Testis (tissue), 2 donors: ENCODE measurements at regions not wholly inside any gene's neighbourhood (a gene's known extent, or its start where the extent isn't known, plus 50 kb on each side); places are given as distances from the start of the nearest gene placed in this dataset.

Experiments
- DNase-seq: peaks from one replicate; pipeline ENCODE4 v3.0.0-alpha.2; 2019
- H3K27ac ChIP-seq, 2 donors: fragments of 200-600 bp; sonication (generic); one replicate each; pipeline ENCODE4 v1.5.1; 2019
- H3K27me3 ChIP-seq: fragments of 200-600 bp; sonication (generic); one replicate; pipeline ENCODE4 v1.5.1; 2019
- H3K36me3 ChIP-seq: fragments of 200-600 bp; sonication (generic); one replicate; pipeline ENCODE4 v1.5.1; 2017; ENCODE audit warnings: low read depth; ENCODE audit errors: missing control alignments
- H3K4me1 ChIP-seq: fragments of 200-600 bp; sonication (generic); one replicate; pipeline ENCODE4 v1.5.1; 2019
- H3K4me3 ChIP-seq, 2 donors: fragments of 200-600 bp; sonication (generic); one replicate each; pipeline ENCODE4 v1.5.1; 2017 to 2019
- H3K9me3 ChIP-seq: fragments of 200-600 bp; sonication (generic); one replicate; pipeline ENCODE4 v1.5.1; 2017
- CTCF ChIP-seq, 3 experiments: fragments of 450-650 bp in 2 of 3; fragments of 200-600 bp in 1 of 3; sonication (generic) in 1 of 3; IDR thresholded peaks; one replicate each; pipeline ENCODE4 v1.5.1; 2016 to 2019; ENCODE audit warnings: antibody characterized with exemption in 3 of 3, mild to moderate bottlenecking in 2 of 3, moderate library complexity in 1 of 3
- POLR2A ChIP-seq: fragments of 450-650 bp; IDR thresholded peaks from one replicate; pipeline ENCODE4 v1.6.1; 2017; ENCODE audit warnings: antibody characterized with exemption, mild to moderate bottlenecking, moderate library complexity
- WGBS, 2 donors: methylation state at CpG; one replicate each; pipeline ENCODE4 v1.1.5; 2018; 5-methylcytosine and 5-hydroxymethylcytosine counted together
- intact Hi-C: fragments of 100-400 bp; cut with DNase I; formaldehyde crosslinking; loops from one replicate; pipeline ENCODE4 v1.15.1; 2023; ENCODE audit warnings: low total_unique reads

GRCh38 chr10:90175161-90175681 is 473.8 kb downstream of the KIF20B start:
- no peak for TF ChIP-seq POLR2A
- no peak for TF ChIP-seq CTCF (IDR thresholded peaks at IDR 0.05)
- Histone ChIP-seq H3K36me3 (no peaks in the 10 kb centered on the region), H3K9me3 (no peaks in the 10 kb centered on the region), H3K27me3 (no peaks in the 10 kb centered on the region), H3K27ac (no peak overlapping the region), H3K4me1 (no peaks in the 10 kb centered on the region), H3K4me3 (no peak overlapping the region)
- no peak for DNase-seq
- intact Hi-C loops: no loop called here
- 72 to 75% methylated on average over 7 of the region's 7 CpGs for WGBS, 2 donors

- no peak overlapping the region for H3K4me3 ChIP-seq
- no peaks in the 10 kb centered on the region for H3K27me3 ChIP-seq
- no peak for DNase-seq
- 73 to 75% methylated on average over 5 of the region's 5 CpGs for WGBS, 2 donors
- H3K27ac ChIP-seq: no peak overlapping the region
- H3K9me3 ChIP-seq: no peaks in the 10 kb centered on the region
- TF ChIP-seq POLR2A: no peak
- intact Hi-C loops: no loop called here
- no peaks in the 10 kb centered on the region for H3K36me3 ChIP-seq
- H3K4me1 ChIP-seq: no peaks in the 10 kb centered on the region
Observed at GRCh38 chr10:90179696-90180407, 478.5 kb downstream of the KIF20B start.

GRCh38 chr10:90180886-90181691 is 479.7 kb downstream of the KIF20B start:
- H3K9me3 ChIP-seq: no peaks in the 10 kb centered on the region
- no peak overlapping the region for H3K4me3 ChIP-seq
- H3K27ac ChIP-seq: no peak overlapping the region
- 80 to 85% methylated on average over 7 of the region's 7 CpGs for WGBS, 2 donors
- H3K36me3 ChIP-seq: no peaks in the 10 kb centered on the region
- no peak for TF ChIP-seq POLR2A
- TF ChIP-seq CTCF (IDR thresholded peaks at IDR 0.05): no peak
- H3K27me3 ChIP-seq: no peaks in the 10 kb centered on the region
- DNase-seq: no peak
- no peaks in the 10 kb centered on the region for H3K4me1 ChIP-seq
- intact Hi-C loops: no loop called here

GRCh38 chr10:90192825-90193224 is 491.4 kb downstream of the KIF20B start:
- 50 to 62% methylated on average over 1 of the region's 1 CpG for WGBS, 2 donors
- no peak for DNase-seq
- no peak overlapping the region for H3K27ac ChIP-seq
- TF ChIP-seq POLR2A: no peak
- TF ChIP-seq CTCF (IDR thresholded peaks at IDR 0.05): no peak
- H3K4me1 ChIP-seq: no peaks in the 10 kb centered on the region
- H3K9me3 ChIP-seq: no peaks in the 10 kb centered on the region
- intact Hi-C loops: no loop called here
- H3K27me3 ChIP-seq: no peaks in the 10 kb centered on the region
- H3K36me3 ChIP-seq: no peaks in the 10 kb centered on the region
- H3K4me3 ChIP-seq: no peak overlapping the region

GRCh38 chr10:90193240-90193985 is 492.0 kb downstream of the KIF20B start:
- H3K27me3 ChIP-seq: no peaks in the 10 kb centered on the region
- intact Hi-C loops: no loop called here
- H3K4me3 ChIP-seq: no peak overlapping the region
- H3K27ac ChIP-seq: no peak overlapping the region
- no peaks in the 10 kb centered on the region for H3K36me3 ChIP-seq
- no peaks in the 10 kb centered on the region for H3K9me3 ChIP-seq
- no peaks in the 10 kb centered on the region for H3K4me1 ChIP-seq
- TF ChIP-seq POLR2A: no peak
- TF ChIP-seq CTCF (IDR thresholded peaks at IDR 0.05): no peak
- WGBS, 2 donors: 62 to 77% methylated on average over 2 of the region's 2 CpGs
- DNase-seq: no peak
